RPMI8226 (cell line): ENCODE measurements at regions not wholly inside any gene's neighbourhood (a gene's known extent, or its start where the extent isn't known, plus 50 kb on each side); places are given as distances from the start of the nearest gene placed in this dataset.
"Not testable (repeated sequence)": the region's sequence is repeated elsewhere in the genome, so short reads cannot be mapped to it uniquely, and the experiment has no call there.

Experiments used
- DNase-seq: peaks from one replicate; pipeline ENCODE4 v3.0.0-alpha.2; 2015

GRCh38 chr2:115904516-115904915 is 1462.1 kb downstream of the DPP10 start:
- no peak for DNase-seq

- DNase-seq = no peak
Observed at GRCh38 chr2:115908731-115909130, 1466.3 kb downstream of the DPP10 start.

- DNase-seq = peak; percentile 10
Observed at GRCh38 chr2:115910270-115910669, 1467.8 kb downstream of the DPP10 start.

- no peak for DNase-seq
Observed at GRCh38 chr2:115913921-115914320, 1471.5 kb downstream of the DPP10 start.

GRCh38 chr2:115921541-115921940 is 1479.1 kb downstream of the DPP10 start:
- DNase-seq = no peak

- DNase-seq = no peak
Observed at GRCh38 chr2:115939902-115940301, 1497.5 kb downstream of the DPP10 start.

- DNase-seq = no peak
Observed at GRCh38 chr2:115942800-115943199, 1500.4 kb downstream of the DPP10 start.

- no peak for DNase-seq
Observed at GRCh38 chr2:115946341-115946740, 1503.9 kb downstream of the DPP10 start.

- no peak for DNase-seq
Observed at GRCh38 chr2:115946891-115947290, 1504.5 kb downstream of the DPP10 start.

- DNase-seq = no peak
Observed at GRCh38 chr2:115976916-115977315, 1534.5 kb downstream of the DPP10 start.

- no peak for DNase-seq
Observed at GRCh38 chr2:115999039-115999438, 1556.6 kb downstream of the DPP10 start.

GRCh38 chr2:116023026-116023425 is 1580.6 kb downstream of the DPP10 start:
- no peak for DNase-seq

GRCh38 chr2:116038758-116039157 is 1596.3 kb downstream of the DPP10 start:
- DNase-seq = not testable (repeated sequence)

GRCh38 chr2:116042530-116042929 is 1600.1 kb downstream of the DPP10 start:
- no peak for DNase-seq

GRCh38 chr2:116057538-116057937 is 1615.1 kb downstream of the DPP10 start:
- no peak for DNase-seq

GRCh38 chr2:116061023-116061422 is 1618.6 kb downstream of the DPP10 start:
- DNase-seq = no peak

- DNase-seq = no peak
Observed at GRCh38 chr2:116073731-116074130, 1631.3 kb downstream of the DPP10 start.

GRCh38 chr2:116074161-116074560 is 1631.7 kb downstream of the DPP10 start:
- no peak for DNase-seq

GRCh38 chr2:116088236-116088635 is 1645.8 kb downstream of the DPP10 start:
- DNase-seq = no peak

GRCh38 chr2:116094196-116094595 is 1651.8 kb downstream of the DPP10 start:
- peak; percentile 5 for DNase-seq

- DNase-seq = no peak
Observed at GRCh38 chr2:116095636-116096035, 1653.2 kb downstream of the DPP10 start.

- DNase-seq = no peak
Observed at GRCh38 chr2:116098049-116098448, 1655.6 kb downstream of the DPP10 start.

GRCh38 chr2:116109471-116109870 is 1667.0 kb downstream of the DPP10 start:
- DNase-seq = no peak

GRCh38 chr2:116117845-116118244 is 1675.4 kb downstream of the DPP10 start:
- no peak for DNase-seq

- no peak for DNase-seq
Observed at GRCh38 chr2:116132833-116133232, 1681.7 kb upstream of the DDX18 start.

- DNase-seq = no peak
Observed at GRCh38 chr2:116133381-116133942, 1681.0 kb upstream of the DDX18 start.
